ENCODE measurements at regions not wholly inside any gene's neighbourhood (a gene's known extent, or its start where the extent isn't known, plus 50 kb on each side); places are given as distances from the start of the nearest gene placed in this dataset.

GRCh38 chr13:30110301-30111070 lies 196.9 kb downstream of the KATNAL1 start:
- ChIA-PET POLR2A (ENCODE audit: unreplicated experiment) (no interaction called here), CTCF (interaction anchor here (1.4 kb wide), 1 partner anchor 266 kb away, joined by 3 read pairs; no protein-coding TSS in a partner anchor)
- H4K20me1 ChIP-seq (ENCODE audit: insufficient read depth) = no peaks in the 10 kb centered on the region
- no peak overlapping the region for H3K4me2 ChIP-seq
- TF ChIP-seq CTCF (conservative IDR thresholded peaks at IDR 0.05) (no peak), EZH2 (IDR thresholded peaks at IDR 0.05; ENCODE audit: low read depth) (no peak)
- BruUV-seq (replicated peaks) = no TSS peak
- no peaks in the 10 kb centered on the region for H3K36me3 ChIP-seq (ENCODE audit: low read depth)
- H3K27ac ChIP-seq = no peak overlapping the region
- H3K4me3 ChIP-seq = no peak overlapping the region
- peaks cover 42% of the 10 kb centered on the region for H3K4me1 ChIP-seq (replicated peaks; ENCODE audit: insufficient read depth)
- H2AFZ ChIP-seq = no peak overlapping the region
- no peaks in the 10 kb centered on the region for H3K79me2 ChIP-seq (ENCODE audit: low read depth)
- intact Hi-C loops (cut with micrococcal nuclease; ENCODE audit: unreplicated experiment) = no loop called here
- no peaks in the 10 kb centered on the region for H3K9me2 ChIP-seq (ENCODE audit: insufficient read depth)
- no peak for DNase-seq
- no peaks in the 10 kb centered on the region for H3K27me3 ChIP-seq (ENCODE audit: insufficient read depth, low read depth)
- no peaks in the 10 kb centered on the region for H3K9me3 ChIP-seq (ENCODE audit: insufficient read depth, low read depth)
- H3F3A ChIP-seq (ENCODE audit: insufficient read depth, low read depth) = peaks cover 5% of the 10 kb centered on the region; the same call in 1 of the 2 replicates

GRCh38 chr13:30109471-30110135 lies 197.7 kb downstream of the KATNAL1 start:
- Histone ChIP-seq H3F3A (ENCODE audit: insufficient read depth, low read depth) (peaks cover 5% of the 10 kb centered on the region; the same call in 1 of the 2 replicates), H3K4me1 (replicated peaks; ENCODE audit: insufficient read depth) (peaks cover 42% of the 10 kb centered on the region), H3K36me3 (ENCODE audit: low read depth) (no peaks in the 10 kb centered on the region), H3K9me3 (ENCODE audit: insufficient read depth, low read depth) (no peaks in the 10 kb centered on the region), H3K9me2 (ENCODE audit: insufficient read depth) (no peaks in the 10 kb centered on the region), H3K79me2 (ENCODE audit: low read depth) (no peaks in the 10 kb centered on the region), H3K4me2 (peak overlapping the region; percentile 66), H4K20me1 (ENCODE audit: insufficient read depth) (no peaks in the 10 kb centered on the region), H3K4me3 (no peak overlapping the region), H2AFZ (no peak overlapping the region), H3K27me3 (ENCODE audit: insufficient read depth, low read depth) (no peaks in the 10 kb centered on the region), H3K27ac (peak overlapping the region; percentile 77)
- CTCF ChIA-PET = interaction anchor here (0.6 kb wide), 1 partner anchor 188 kb away, joined by 3 read pairs; no protein-coding TSS in a partner anchor
- no peak for DNase-seq
- TSS peak; percentile 71 for BruUV-seq (replicated peaks)
- intact Hi-C loops (cut with micrococcal nuclease; ENCODE audit: unreplicated experiment) = loop anchor here (1.0 to 2.0 kb wide), 3 partner anchors 87 to 338 kb away; no protein-coding TSS in a partner anchor
- no peak for TF ChIP-seq EZH2 (IDR thresholded peaks at IDR 0.05; ENCODE audit: low read depth)
- no peak for TF ChIP-seq CTCF (conservative IDR thresholded peaks at IDR 0.05)
- POLR2A ChIA-PET (ENCODE audit: unreplicated experiment) = no interaction called here

- Histone ChIP-seq H3K4me3 (peak overlapping the region; percentile 40; the same call in 1 of the 2 replicates), H3K4me1 (replicated peaks; ENCODE audit: insufficient read depth) (peaks cover 36% of the 10 kb centered on the region), H3K27ac (peak overlapping the region; percentile 77), H2AFZ (peak overlapping the region; percentile 73), H3K27me3 (ENCODE audit: insufficient read depth, low read depth) (no peaks in the 10 kb centered on the region), H3K9me2 (ENCODE audit: insufficient read depth) (no peaks in the 10 kb centered on the region), H3K4me2 (peak overlapping the region; percentile 66), H3F3A (ENCODE audit: insufficient read depth, low read depth) (peaks cover 5% of the 10 kb centered on the region; the same call in 1 of the 2 replicates), H3K36me3 (ENCODE audit: low read depth) (no peaks in the 10 kb centered on the region), H3K79me2 (ENCODE audit: low read depth) (no peaks in the 10 kb centered on the region), H3K9me3 (ENCODE audit: insufficient read depth, low read depth) (no peaks in the 10 kb centered on the region), H4K20me1 (ENCODE audit: insufficient read depth) (no peaks in the 10 kb centered on the region)
- POLR2A ChIA-PET (ENCODE audit: unreplicated experiment) = no interaction called here
- CTCF ChIA-PET = interaction anchor here (0.6 kb wide), 1 partner anchor 187 kb away, joined by 3 read pairs; no protein-coding TSS in a partner anchor
- intact Hi-C loops (cut with micrococcal nuclease; ENCODE audit: unreplicated experiment) = loop anchor here (1.0 to 2.0 kb wide), 3 partner anchors 86 to 338 kb away; no protein-coding TSS in a partner anchor
- peak; percentile 84 to 94 for DNase-seq
- TF ChIP-seq EZH2 (IDR thresholded peaks at IDR 0.05; ENCODE audit: low read depth) (no peak), CTCF (conservative IDR thresholded peaks at IDR 0.05) (no peak)
- BruUV-seq (replicated peaks) = no TSS peak
Measured at GRCh38 chr13:30108913-30109237, 198.5 kb downstream of the KATNAL1 start.

Measured in PC-9 (cell line).